ENCODE measurements at regions not wholly inside any gene's neighbourhood (a gene's known extent, or its start where the extent isn't known, plus 50 kb on each side); places are given as distances from the start of the nearest gene placed in this dataset.

DNA sequence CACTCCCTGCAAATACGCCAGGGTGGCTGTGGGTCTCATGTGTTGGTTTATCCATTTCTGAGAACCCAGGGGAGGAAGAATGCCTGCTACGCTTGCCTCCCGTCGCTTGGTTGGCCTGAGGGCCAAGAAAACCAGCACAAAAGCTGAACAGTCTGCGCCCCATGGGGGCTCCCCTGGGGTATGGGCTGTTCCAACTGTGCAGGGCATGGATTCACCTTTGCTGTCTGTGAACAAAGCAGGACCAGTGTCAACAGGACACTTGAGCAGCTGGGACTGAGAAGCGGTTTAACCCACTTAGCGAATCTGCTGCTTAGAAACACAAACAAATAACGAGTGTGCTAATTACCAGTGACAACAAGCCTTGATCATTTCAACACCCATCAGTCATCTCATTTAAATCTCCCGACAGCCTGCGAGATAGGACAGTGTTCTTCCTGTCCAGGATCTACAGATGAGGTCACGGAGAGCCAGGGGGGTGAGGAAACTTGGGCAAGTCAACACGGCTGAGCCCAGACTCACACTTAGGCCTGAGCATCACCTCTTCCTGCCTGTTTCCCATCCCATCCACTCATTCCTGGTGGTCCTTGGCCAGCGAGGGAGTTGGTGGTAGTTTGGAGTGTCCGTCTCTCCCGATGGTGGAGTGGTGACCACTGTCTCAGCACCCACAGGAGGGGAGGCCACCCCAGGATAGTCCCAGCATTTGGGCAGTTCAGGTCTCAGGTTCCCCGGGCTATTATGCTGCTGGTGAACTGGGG, 111.6 kb upstream of the HAAO start:
- peaks cover 17% of the 10 kb centered on the region for H3K4me1 ChIP-seq (ENCODE audit: control insufficient read depth, extremely low read depth, insufficient read depth, low read length)
- no TSS peak for BruUV-seq (replicated peaks)

DNA sequence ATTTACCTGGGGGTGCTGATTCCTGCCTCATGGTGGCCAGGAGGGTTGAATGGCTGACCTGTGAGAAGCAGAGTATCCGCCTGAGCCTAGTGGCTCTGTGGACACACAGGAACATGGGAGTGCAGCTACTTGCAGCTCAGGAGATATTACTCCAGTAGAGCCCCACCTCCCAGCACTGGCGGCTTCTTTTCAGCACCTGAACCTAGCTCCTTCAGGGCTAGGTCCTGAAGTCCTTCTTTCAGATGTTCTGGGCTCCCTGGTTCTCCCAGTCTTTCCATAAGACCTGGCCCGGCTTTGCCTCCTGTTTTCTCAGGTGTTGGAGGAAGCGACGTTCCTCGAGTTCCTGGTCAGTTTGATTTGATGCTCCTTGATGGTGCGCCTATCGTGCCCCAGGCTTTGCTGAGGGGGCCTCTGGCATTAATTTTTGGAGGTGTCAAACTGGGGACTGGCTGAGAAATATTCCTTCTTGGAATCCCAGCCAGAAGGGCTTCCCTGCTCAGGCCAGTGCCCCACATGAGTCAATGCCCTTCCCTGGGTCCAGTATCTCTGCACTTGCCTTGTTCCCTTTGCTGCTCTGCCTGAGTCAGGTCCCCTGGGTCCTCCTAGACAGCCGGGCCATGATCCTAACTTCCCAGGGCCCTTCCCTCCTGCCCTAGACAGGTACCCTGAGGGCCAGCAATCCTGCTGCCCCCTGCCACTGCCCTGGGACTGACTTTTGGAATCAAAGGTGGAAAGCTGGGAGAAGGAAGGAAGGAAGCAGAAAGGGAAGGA, 110.7 kb upstream of the HAAO start:
- Histone ChIP-seq H3K4me2 (ENCODE audit: insufficient read depth, low read length) (no peak overlapping the region), H3K36me3 (ENCODE audit: control insufficient read depth in 2 of 2, extremely low read depth in 1 of 2, insufficient read depth in 2 of 2, low read length in 2 of 2) (no peaks in the 10 kb centered on the region), H3K4me3 (replicated peaks in 1 of 3; ENCODE audit: insufficient read depth in 1 of 3, low read depth in 1 of 3, low read length in 3 of 3) (no peak overlapping the region), H2AFZ (ENCODE audit: low read depth, low read length) (no peak overlapping the region), H3K9me1 (replicated peaks; ENCODE audit: control insufficient read depth, extremely low read depth, insufficient read depth, low read length) (no peaks in the 10 kb centered on the region), H3K9ac (replicated peaks; ENCODE audit: extremely low read depth, insufficient read depth, low read length) (no peak overlapping the region), H3K4me1 (ENCODE audit: control insufficient read depth, extremely low read depth, insufficient read depth, low read length) (peaks cover 17% of the 10 kb centered on the region), H4K20me1 (replicated peaks; ENCODE audit: control insufficient read depth, extremely low read depth, insufficient read depth, low read length) (no peaks in the 10 kb centered on the region), H3K27me3 (ENCODE audit: control insufficient read depth in 2 of 2, insufficient read depth in 2 of 2, low read length in 2 of 2) (no peaks in the 10 kb centered on the region), H3K27ac (ENCODE audit: insufficient read depth, low read depth, low read length) (no peak overlapping the region), H3K9me3 (replicated peaks; ENCODE audit: control insufficient read depth, insufficient read depth, low read length) (no peaks in the 10 kb centered on the region), H3K79me2 (ENCODE audit: control insufficient read depth, insufficient read depth, low read length) (no peaks in the 10 kb centered on the region)
- intact Hi-C loops (cut with micrococcal nuclease) (no loop called here), dilution Hi-C loops (cut with MboI; ENCODE audit: extremely low pct_ligation_motif_present, low sequenced_read_pairs) (no loop called here)
- CTCF ChIA-PET: interaction anchor here (1.3 kb wide), 1 partner anchor 18 kb away, joined by 3 read pairs; no protein-coding TSS in a partner anchor
- DNase-seq (ENCODE audit: low read depth, low spot score) (no peak), FAIRE-seq (no peak)
- POLR2A ChIA-PET: interaction anchor here (0.6 kb wide), 1 partner anchor 22 kb away, joined by 3 read pairs; no protein-coding TSS in a partner anchor
- TF ChIP-seq POLR2AphosphoS5 (IDR thresholded peaks at IDR 0.05; ENCODE audit: insufficient read depth, low read depth, low read length) (no peak), GATA2 (IDR thresholded peaks at IDR 0.05; ENCODE audit: insufficient read depth, insufficient read length, low read depth, low read length) (no peak), POLR2A (IDR thresholded peaks at IDR 0.05; ENCODE audit: low read depth, low read length) (no peak), FOS (IDR thresholded peaks at IDR 0.05; ENCODE audit: borderline replicate concordance, insufficient read depth, low read length) (no peak), JUN (IDR thresholded peaks at IDR 0.05; ENCODE audit: borderline replicate concordance, insufficient read depth, insufficient read length, low read depth) (no peak), MYC (IDR thresholded peaks at IDR 0.05; ENCODE audit: low read depth, low read length) (no peak), EZH2 (IDR thresholded peaks at IDR 0.05; ENCODE audit: borderline replicate concordance, low read depth, low read length, severe bottlenecking) (no peak)
- TF ChIP-seq, protein P1, sequence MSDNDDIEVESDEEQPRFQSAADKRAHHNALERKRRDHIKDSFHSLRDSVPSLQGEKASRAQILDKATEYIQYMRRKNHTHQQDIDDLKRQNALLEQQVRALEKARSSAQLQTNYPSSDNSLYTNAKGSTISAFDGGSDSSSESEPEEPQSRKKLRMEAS (IDR thresholded peaks at IDR 0.05; ENCODE audit: insufficient read depth, insufficient read length): no peak
- TF ChIP-seq, protein P2, sequence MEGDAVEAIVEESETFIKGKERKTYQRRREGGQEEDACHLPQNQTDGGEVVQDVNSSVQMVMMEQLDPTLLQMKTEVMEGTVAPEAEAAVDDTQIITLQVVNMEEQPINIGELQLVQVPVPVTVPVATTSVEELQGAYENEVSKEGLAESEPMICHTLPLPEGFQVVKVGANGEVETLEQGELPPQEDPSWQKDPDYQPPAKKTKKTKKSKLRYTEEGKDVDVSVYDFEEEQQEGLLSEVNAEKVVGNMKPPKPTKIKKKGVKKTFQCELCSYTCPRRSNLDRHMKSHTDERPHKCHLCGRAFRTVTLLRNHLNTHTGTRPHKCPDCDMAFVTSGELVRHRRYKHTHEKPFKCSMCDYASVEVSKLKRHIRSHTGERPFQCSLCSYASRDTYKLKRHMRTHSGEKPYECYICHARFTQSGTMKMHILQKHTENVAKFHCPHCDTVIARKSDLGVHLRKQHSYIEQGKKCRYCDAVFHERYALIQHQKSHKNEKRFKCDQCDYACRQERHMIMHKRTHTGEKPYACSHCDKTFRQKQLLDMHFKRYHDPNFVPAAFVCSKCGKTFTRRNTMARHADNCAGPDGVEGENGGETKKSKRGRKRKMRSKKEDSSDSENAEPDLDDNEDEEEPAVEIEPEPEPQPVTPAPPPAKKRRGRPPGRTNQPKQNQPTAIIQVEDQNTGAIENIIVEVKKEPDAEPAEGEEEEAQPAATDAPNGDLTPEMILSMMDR (IDR thresholded peaks at IDR 0.05; ENCODE audit: extremely low read depth in 1 of 2, insufficient read depth in 1 of 2, low read depth in 1 of 2, low read length in 2 of 2): no peak
- no TSS peak for BruUV-seq (replicated peaks)

More for the DNA sequence above, 111.6 kb upstream of the HAAO start:
- Histone ChIP-seq H3K79me2 (ENCODE audit: control insufficient read depth, insufficient read depth, low read length) (no peaks in the 10 kb centered on the region), H3K9me3 (replicated peaks; ENCODE audit: control insufficient read depth, insufficient read depth, low read length) (no peaks in the 10 kb centered on the region), H3K27ac (ENCODE audit: insufficient read depth, low read depth, low read length) (no peak overlapping the region), H3K27me3 (ENCODE audit: control insufficient read depth in 2 of 2, insufficient read depth in 2 of 2, low read length in 2 of 2) (no peaks in the 10 kb centered on the region), H3K9ac (replicated peaks; ENCODE audit: extremely low read depth, insufficient read depth, low read length) (no peak overlapping the region), H4K20me1 (replicated peaks; ENCODE audit: control insufficient read depth, extremely low read depth, insufficient read depth, low read length) (no peaks in the 10 kb centered on the region), H3K4me2 (ENCODE audit: insufficient read depth, low read length) (no peak overlapping the region), H3K36me3 (ENCODE audit: control insufficient read depth in 2 of 2, extremely low read depth in 1 of 2, insufficient read depth in 2 of 2, low read length in 2 of 2) (no peaks in the 10 kb centered on the region), H2AFZ (ENCODE audit: low read depth, low read length) (no peak overlapping the region), H3K4me3 (replicated peaks in 1 of 3; ENCODE audit: insufficient read depth in 1 of 3, low read depth in 1 of 3, low read length in 3 of 3) (no peak overlapping the region), H3K9me1 (replicated peaks; ENCODE audit: control insufficient read depth, extremely low read depth, insufficient read depth, low read length) (no peaks in the 10 kb centered on the region)
- dilution Hi-C loops (cut with MboI; ENCODE audit: extremely low pct_ligation_motif_present, low sequenced_read_pairs) (no loop called here), intact Hi-C loops (cut with micrococcal nuclease) (no loop called here)
- TF ChIP-seq FOS (IDR thresholded peaks at IDR 0.05; ENCODE audit: borderline replicate concordance, insufficient read depth, low read length) (no peak), JUN (IDR thresholded peaks at IDR 0.05; ENCODE audit: borderline replicate concordance, insufficient read depth, insufficient read length, low read depth) (no peak)
- TF ChIP-seq, protein P1 (IDR thresholded peaks at IDR 0.05; ENCODE audit: insufficient read depth, insufficient read length): no peak
- FAIRE-seq (no peak), DNase-seq (ENCODE audit: low read depth, low spot score) (no peak)
- ChIA-PET POLR2A (no interaction called here), CTCF (no interaction called here)

Data from endothelial cell of umbilical vein (primary cell).